HuH-7.5 (cell line): ENCODE measurements at regions not wholly inside any gene's neighbourhood (a gene's known extent, or its start where the extent isn't known, plus 50 kb on each side); places are given as distances from the start of the nearest gene placed in this dataset.

Experiments used
- DNase-seq: peaks from one replicate; pipeline ENCODE4 v3.0.0; 2011; ENCODE audit warnings: low spot score

- no peak for DNase-seq
These were observed 331.1 kb downstream of the MLLT3 start for GRCh38 chr9:20291201-20291600.

DNA sequence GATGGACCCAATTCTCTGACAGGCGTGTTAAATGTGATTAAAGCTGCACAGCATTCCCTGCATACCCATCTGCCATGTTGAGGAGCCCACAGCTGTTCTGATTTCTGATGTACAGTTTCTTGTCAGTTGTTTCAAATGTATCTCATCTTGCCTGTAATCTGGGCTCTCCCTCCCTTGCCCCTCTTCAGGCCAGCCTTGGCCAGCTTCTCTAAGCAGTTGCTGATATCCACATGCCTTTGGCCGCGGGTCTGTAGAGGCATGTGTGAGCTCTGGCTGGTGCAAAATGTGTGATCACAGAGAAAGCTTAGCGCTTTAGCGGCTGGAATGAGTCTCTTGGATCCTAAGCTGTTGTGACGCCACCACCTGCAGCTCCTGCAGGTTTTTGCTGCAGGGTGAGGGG lies 332.0 kb downstream of the MLLT3 start:
- DNase-seq: no peak

DNA sequence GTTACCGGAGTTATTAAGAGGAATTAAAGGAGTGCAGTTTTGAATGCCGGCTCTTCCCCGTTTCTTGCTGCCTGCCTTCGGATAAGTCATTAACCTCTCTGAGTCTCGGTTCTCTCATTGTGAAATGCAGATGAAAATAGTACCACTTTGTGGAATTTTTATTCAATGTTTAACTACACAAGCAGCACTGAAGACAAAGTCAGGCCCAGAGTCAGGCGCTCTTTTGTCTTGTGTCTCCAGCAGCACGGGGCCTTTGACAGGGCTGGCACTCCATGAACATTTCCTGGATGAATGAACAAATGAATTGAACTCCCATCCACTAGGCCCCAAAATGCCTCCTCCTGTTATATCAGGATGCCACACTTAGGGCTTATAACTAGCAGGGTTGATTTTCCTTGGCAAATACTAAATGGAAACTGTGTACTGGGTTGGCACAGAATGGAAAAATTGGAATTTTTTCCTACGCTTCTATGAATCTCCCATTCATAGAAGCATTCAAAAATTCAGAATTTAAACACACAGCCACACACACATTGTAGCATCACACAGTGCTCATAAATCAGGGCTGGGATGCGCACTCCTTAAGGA lies 332.8 kb downstream of the MLLT3 start:
- no peak for DNase-seq

DNA sequence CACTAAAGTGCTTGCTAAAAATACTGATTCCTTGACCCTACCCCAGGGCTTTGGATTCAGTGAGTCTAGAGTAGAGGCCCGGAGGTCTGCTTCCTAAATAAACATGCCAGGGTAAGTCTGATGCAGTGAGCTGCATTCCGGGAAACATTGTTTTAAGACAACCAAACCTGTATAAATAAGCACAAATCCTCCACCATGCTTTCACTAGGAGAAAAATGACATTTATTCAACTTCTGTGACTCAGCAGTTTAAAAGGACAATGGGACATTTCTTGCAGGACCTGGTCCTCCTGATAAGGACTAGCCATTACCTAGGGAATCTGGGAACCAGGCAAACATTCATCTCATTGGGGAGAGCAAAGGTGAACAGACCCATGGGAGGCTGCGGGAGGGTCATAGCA lies 335.3 kb downstream of the MLLT3 start:
- DNase-seq: no peak

DNA sequence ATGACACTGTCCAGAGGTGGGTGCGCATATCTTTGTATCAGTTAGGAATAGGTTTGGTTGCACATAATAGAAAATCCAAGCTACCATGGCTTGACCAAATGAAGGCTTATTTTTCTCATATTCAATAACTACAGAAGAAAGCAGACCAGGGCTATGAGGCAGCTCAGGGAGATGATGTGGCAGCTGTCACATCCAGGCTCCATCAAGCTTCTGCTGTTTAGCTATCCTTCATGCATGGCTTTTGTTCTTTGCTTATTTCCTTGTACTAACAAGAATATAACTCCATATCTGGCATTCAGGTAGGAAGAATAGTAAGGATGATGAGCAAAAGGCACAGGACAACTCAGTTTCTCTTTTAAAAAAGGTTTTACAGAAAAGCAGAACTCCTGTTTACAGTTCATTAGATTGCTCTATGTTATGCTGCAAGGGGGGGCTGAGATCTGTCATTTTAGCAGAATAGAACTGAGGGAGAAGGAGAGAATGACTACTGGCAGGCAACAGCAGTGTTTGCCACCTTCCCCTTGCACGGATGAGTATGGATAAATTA lies 336.1 kb downstream of the MLLT3 start:
- no peak for DNase-seq

- DNase-seq: no peak
These were observed 337.6 kb downstream of the MLLT3 start for GRCh38 chr9:20284601-20285289.

GRCh38 chr9:20280330-20280729 lies 342.0 kb downstream of the MLLT3 start:
- DNase-seq: no peak

- DNase-seq: no peak
These were observed 345.5 kb downstream of the MLLT3 start for GRCh38 chr9:20276762-20277161.

DNA sequence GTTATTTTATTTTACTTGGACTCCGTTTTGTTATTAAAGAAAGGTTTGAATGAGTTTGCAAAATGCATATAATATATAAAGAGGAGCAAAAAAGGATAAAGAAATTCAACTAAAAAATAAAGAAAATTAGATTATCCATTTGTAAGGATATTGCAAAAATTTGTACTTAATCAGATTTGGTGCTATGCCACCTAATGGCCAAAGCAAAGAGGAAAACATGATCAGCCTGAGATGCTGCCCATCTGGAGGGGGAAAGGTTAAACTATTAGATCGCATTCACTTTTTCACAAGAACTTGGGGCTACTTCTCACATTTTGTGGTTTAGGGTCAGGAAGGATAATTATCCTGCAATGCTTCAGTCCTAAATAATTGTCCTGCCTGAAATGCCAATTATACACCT lies 350.6 kb downstream of the MLLT3 start:
- DNase-seq: no peak

DNA sequence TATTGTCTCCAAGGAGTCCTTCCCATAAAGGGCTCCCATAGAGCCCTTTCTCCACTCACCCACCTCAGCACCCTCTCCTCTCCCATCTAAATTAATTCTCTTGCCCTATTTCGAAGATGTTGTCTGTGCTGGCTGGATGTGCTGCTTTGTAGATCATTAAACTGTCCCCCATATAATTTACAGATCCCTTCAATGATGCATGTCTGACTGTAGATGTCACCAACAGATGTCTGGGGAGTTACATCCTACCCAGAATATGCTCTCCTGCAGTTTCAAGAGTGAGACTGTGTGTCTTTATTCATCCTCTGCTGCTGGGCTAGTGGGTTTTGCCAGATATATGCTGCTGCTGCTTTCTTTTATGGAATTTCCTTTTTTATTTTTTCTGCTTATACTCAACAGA lies 351.2 kb downstream of the MLLT3 start:
- DNase-seq: no peak

GRCh38 chr9:20270161-20270560 lies 352.1 kb downstream of the MLLT3 start:
- no peak for DNase-seq

DNA sequence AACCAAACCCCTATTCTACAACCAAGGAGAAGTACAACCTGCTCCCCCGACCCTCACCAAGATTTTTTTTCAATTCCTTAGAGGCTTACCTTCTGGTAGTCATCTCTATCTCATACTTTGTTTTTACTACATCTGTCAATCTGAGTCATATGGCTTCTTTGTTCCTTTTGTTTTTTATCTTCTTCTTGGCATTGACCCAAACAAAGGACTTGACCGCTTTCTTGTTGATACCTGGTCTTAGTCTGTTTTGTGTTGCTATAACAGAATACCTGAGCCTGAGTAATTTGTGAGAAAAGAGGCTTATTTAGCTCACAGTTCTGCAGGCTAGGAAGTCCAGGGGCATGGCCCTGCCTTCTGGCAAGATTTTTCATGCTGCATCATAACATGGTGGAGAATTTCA lies 352.7 kb downstream of the MLLT3 start:
- no peak for DNase-seq

- DNase-seq: no peak
These were observed 357.4 kb downstream of the MLLT3 start for GRCh38 chr9:20264896-20265295.

DNA sequence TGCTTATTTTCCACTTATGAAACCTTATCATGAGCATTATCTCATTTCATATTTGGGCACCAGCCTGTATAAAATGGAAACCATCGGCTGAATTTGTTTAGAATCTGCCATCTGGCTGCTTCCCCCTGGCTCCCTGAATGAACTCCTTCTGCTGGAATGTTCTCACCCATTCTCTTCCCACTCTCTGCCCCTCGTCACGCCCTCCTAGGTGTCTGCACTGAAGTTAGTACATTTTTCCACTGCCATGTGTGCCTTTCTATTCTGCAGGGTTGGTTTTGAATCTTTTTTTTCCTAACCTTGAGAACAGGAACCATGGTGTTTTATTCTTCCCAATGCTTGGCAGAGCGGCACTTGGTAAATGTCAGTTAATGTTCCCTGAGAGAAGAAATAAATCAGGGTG lies 359.7 kb downstream of the MLLT3 start:
- no peak for DNase-seq

DNA sequence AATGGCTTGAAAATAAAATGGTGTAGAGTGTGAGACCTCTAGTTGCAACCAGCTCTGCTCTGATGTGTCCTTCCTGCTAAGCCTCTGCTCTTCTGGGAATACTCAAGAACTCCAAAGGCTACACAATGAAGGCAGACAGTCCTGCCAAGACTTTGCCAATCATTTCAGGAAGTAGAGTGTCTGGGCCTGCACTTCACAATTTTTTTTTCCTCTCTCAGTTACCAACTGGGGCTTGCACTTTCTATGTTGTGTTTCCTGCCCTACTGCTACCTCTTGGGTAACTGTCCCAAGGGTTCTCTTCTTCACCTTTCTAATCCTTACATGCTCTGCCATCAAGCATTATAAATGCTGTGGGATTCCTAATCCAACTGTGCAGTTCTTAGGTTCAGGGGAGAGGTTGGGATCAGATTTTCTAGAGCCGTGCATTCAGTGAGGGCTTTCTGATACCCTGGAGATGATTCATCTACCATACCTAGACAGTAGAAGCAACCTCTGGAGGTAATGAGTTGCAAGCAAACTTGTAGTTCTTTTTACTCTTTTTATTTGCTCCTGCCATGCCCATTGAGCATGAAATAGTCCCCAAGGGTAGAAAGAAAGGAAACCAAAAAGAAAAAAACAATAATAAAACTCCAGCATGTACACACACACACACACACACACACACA lies 365.9 kb downstream of the MLLT3 start:
- no peak for DNase-seq

DNA sequence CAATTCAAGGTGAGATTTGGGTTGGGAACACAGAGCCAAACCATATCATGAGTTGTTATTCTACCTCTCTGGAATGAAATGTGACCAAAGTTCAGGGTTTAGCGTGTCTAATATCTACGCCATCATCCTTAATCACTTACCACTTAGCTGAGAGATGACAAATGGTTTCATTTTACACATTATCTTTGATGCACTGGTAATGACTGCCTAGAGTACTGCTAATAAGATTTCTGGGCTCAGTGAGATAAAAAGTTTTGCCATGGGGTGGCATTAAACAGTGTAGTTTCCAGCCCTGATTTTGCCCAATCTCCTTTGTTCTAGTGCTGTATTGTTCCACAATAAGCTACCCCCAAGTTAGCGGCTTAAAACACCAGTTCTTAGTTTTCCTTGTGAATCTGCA lies 367.2 kb downstream of the MLLT3 start:
- DNase-seq: no peak

DNA sequence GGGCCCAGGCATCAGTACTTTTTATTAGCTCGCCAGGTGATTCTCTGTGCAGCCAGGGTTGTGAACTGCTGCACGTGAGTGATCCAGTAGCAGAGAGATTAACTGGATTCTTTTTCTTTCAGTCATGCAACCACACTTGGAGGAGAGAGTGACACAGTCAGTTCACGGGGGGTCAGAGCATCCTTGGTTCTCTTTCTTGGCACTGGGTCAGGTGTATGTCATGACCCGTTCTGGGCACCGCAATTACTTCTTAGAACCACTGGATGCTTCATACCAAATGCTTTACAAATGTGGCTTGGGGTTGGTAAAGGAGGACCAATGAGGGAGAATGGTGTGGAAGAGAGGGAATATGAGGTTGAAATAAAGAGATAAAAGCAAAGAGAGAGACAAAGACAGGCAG lies 368.7 kb downstream of the MLLT3 start:
- DNase-seq: no peak

DNA sequence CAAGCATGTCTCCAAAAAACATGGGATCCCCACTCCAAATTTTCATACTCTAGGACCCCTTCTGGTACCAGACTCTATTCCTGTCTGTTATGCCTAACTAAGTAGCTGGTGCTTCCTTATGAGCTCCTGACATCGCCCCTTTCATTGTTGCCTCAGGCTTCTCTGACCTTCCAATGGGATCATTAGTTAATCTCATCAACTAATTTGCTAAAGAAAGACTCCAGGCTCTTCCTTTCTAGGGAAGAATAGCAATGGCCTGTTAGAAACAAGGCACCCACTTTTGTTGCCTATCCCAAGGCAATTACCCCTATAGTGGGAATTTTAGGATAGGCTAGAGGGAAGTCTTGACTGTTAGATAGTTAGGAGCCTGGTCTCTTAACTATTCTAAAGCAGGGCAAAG lies 369.5 kb downstream of the MLLT3 start:
- DNase-seq: no peak

GRCh38 chr9:20250791-20251190 lies 371.5 kb downstream of the MLLT3 start:
- DNase-seq: no peak

DNA sequence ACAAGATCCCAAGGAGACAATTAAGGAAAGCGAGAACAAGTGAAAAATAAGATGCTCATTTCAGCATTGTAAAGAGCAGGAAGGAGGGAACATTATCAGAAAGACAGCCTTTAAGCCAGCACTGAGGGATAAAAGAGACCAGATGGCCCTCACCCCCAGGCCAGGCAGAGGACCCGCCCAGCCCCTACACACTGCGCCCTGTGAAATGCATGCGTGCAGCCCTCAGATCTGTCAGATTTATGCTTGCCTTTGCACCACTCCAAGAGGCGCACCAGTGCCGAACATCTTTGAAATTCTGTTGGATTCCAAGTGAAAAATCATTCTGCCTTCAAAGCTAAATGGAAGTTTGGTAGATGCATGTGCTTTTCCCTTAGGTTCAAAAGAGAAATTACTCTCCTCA lies 378.0 kb downstream of the MLLT3 start:
- DNase-seq: no peak

DNA sequence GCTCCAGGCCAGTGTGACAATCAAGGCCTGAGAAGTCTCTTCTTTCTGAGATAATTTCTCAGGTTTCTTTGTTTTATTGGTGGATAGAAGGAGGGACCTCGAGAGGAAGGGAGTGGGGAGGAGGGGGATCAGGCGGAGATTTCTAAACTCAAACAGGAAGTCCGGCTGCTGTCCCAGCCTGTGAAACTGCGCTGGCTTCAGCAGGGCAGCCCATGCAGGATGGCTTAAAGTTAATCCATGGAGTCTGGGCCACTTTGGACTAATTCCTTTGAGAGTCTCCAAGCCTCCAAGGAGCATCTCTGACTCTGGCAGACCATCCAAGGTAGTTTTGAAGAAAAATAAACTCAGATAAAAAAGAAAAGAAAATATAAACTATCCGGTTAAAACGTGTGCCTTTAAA lies 378.5 kb downstream of the MLLT3 start:
- DNase-seq: no peak

GRCh38 chr9:20242510-20243189 lies 379.6 kb downstream of the MLLT3 start:
- DNase-seq: no peak

GRCh38 chr9:20240498-20240897 lies 381.8 kb downstream of the MLLT3 start:
- no peak for DNase-seq
